Islet precursor cell (in vitro differentiated cells): ENCODE measurements at regions not wholly inside any gene's neighbourhood (a gene's known extent, or its start where the extent isn't known, plus 50 kb on each side); places are given as distances from the start of the nearest gene placed in this dataset.
"Not testable (repeated sequence)": the region's sequence is repeated elsewhere in the genome, so short reads cannot be mapped to it uniquely, and the experiment has no call there.

Source experiments
- DNase-seq: peaks from one replicate; pipeline ENCODE4 v3.0.0-alpha.2; 2018

DNA sequence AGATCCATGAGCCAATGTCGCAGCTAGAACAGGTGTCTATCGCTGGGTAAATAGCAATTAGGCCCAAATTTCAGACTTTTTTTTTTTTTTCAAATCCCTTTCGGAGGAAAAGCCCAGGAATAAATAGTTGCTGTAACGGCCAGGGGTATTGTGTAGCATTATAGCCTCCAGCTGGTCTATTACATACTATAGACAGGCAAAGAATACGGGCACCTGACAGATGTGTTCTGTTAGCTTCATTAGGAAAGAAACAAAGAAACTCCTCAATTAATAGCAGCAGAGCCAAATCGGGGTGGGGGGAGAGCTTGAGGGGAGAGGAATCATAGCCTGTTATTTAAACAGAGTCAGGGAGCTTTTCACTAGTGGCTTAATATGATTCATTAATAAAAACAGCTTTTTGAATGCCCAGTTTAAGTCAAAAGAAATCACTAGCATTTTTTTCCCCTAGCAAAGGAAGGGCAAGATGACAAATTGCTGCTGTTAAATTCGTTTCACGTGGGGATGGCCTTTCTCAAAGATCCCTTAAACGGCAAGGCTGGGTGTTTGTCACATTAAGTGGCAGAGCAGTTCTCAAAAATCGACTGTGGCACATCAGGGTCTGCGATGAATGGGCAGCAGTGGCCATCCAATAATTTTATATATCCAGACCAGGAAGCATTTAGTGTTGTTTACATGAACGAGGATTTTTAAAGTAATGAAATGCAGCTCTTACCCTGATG, 139.4 kb downstream of the ID4 start:
- DNase-seq, result no peak

- DNase-seq, result no peak
Observed at GRCh38 chr6:19979059-19979458, 141.9 kb downstream of the ID4 start.

DNA sequence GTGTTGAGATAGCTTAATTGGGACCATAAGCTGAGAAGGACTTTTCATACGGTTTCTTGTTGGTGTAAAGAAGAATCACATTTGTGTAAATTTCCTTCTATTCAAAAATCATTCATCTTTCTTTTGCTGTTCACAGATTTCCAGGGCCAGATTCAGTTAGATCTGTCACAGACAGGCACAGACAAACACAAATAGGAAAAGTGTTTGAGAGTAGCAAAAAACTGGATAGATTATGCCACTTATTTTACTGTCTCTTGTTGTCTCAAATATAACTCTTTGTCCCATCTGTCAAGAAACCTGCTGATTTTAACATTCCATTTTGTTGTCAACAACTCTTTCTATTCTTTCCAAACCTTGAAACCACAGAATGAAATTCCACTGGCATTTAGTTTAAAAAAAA, 142.8 kb downstream of the ID4 start:
- no peak for DNase-seq

DNA sequence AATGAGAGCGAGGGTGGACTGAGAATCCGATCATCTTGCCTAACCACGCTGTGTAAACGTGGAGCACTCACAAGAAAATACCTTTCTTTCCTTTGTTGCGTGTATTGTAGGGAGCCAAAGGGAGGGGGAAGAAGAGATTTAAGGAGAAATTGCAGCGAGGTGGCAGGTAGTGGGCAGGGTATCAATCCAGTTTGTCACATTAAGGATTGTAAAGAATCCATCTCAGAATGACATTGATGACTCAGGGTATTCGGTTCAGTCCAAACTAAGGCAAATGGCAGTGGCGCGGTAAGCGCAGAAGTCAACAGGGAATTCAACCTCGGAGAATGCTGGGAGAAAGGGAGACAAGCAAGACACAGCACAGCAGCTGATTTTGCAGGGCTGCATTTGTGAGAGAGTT, 146.2 kb downstream of the ID4 start:
- no peak for DNase-seq

GRCh38 chr6:19986691-19987438, 149.7 kb downstream of the ID4 start:
- no peak for DNase-seq

DNA sequence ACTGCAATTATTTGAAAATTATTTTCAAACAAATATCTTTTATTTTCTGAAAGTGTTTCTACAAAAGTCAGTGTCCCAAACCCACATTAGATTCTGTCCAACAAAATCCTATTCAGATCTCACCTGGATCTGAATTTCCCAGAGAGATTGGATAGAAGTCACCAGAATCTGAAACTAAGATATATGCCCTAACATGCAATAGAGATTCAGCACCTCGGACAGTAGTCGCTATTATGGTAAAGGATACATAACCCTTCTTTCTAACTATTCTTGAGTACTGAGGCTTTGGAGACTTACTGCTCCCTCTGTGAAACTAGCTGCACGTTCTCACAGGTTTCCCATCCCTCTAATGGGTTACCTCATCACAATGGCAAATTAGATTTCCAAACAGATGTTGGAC, 151.4 kb downstream of the ID4 start:
- peak; percentile 14 for DNase-seq

- peak; percentile 14 for DNase-seq
Observed at GRCh38 chr6:19991176-19991575, 154.0 kb downstream of the ID4 start.

- DNase-seq, result no peak
Observed at GRCh38 chr6:19994909-19995308, 157.7 kb downstream of the ID4 start.

DNA sequence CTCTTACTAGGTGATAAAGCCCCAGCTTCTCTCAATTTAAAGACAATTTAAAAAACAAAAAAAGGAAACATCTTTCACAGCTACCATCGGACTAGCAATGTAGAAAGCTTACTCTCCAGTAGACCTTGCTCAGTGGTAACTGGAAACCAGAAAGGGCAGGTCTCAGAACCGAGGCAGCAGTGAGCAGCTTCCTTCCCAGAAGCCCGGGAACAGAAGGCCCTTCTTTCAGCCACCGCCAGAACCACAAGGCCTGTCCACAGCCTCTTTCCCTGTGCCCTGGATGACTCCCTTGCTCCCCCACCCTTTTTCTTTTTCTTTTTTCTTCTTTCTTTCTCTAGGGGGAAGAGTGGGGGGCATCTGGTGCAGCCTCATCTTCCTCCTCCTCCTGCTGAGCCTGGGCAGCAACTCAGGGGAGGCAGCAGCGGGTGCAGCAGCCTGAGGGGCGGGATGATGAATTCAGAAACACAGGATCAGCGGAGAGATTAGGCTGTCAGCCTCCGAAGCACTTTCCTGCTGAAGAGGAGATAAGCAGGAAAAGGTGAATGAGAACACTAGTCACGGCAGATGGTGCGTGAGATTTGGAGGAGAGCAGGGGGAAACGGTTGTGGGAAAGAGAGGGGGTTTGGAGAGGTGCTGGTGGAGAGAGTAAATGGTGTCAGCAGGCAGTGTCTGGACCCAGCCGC, 158.5 kb downstream of the ID4 start:
- no peak for DNase-seq

- DNase-seq, result no peak
Observed at GRCh38 chr6:19997104-19997503, 159.9 kb downstream of the ID4 start.

- no peak for DNase-seq
Observed at GRCh38 chr6:19998541-19998940, 161.4 kb downstream of the ID4 start.

GRCh38 chr6:19999319-20000191, 162.4 kb downstream of the ID4 start:
- DNase-seq, result no peak

GRCh38 chr6:20001286-20001685, 164.1 kb downstream of the ID4 start:
- DNase-seq, result no peak

- DNase-seq, result no peak
Observed at GRCh38 chr6:20006037-20006436, 168.9 kb downstream of the ID4 start.

DNA sequence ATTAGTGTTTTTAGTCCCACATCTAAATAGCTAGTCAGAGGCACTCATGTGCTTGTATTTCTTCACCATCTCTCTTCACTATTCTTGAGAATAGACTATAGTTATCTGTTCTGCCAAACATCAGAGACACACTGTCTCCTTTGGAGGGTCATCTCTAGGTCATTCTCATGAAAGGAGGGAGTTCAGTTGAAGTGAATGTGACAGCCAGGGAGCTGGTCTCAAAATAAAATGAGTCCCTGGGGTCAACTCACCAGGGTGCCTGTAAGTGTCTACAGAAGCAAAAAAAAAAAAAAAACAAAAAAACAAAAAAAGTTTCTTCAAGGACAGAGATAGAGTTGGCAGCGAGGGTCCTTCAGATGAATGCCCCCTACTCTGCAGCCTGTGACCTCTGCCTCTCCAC, 171.0 kb downstream of the ID4 start:
- no peak for DNase-seq

DNA sequence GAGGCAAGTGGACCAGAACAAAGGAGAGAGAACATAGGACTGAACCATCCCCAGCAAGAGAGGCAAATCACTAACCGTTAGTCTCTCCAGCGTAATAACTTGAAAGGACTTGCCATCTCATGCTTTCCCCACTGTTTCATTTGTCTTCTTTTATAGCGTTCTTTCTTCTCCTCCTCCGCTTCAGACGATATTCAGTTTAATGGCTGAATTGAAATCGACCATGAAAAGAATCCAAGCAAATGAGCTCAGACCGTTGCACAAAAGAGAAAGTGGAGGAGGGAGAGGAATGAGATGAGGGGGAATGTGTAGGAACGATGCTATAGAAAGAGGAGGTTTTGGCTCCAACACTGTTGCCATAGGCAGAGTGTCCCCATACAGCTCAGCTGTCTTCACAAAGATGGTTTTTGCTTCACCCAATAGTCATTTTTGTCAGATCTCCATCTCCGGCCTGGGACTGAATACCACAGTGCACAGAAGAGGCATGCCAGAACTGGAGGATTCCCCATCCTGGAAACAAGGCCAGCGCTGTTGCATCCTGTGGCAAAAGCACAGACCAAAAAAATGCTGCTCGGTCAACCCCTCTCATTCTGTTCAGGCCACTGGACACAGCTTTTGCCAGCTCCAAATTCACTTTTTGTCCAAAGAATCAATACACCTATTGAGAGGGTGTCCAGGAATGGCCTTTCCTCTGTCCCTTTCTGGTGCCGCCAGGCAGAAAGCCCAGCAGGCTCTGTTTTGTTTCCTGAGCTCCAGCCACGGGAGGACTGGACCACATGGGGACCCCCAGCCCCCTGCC, 176.1 kb downstream of the ID4 start:
- no peak for DNase-seq

- no peak for DNase-seq
Observed at GRCh38 chr6:20014508-20014907, 177.3 kb downstream of the ID4 start.

DNA sequence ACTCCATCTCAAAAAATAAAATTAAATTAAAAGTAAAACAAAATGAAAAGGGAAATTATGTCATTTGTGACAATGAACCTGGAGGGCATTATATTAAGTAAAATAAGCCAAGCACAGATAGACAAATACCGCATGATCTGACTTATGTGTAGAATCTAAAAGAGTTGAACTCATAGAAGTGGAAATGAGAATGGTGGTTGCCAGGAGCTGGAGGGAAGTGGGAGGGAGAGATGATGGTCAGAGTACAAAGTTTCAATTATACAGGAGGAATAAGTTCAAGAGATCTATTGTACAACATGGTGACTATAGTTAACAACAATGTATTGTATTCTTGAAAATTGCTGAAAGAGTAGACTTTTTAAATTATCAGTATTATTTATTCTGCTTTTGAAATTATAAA, 183.4 kb downstream of the ID4 start:
- DNase-seq, result no peak

DNA sequence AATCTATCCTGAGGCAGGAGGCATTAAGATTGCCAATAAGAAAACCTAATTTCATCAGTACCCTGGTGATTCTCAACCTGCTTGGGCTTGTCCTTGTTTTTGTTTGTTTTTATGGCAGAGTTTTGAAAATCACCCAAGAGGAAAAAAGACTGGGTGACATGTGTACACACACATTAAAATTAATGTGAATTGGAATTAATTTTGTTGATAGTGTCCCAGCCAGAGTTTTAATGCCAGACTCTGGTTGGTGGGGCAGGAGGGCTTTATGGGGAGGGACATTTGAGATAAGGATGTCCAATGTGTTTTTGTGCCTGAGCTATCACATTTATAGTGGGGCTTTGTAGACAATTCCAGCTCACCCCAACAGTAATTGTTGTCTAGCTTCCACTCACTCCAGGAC, 184.6 kb downstream of the ID4 start:
- no peak for DNase-seq

GRCh38 chr6:20023549-20024315, 186.6 kb downstream of the ID4 start:
- DNase-seq, result not testable (repeated sequence)

DNA sequence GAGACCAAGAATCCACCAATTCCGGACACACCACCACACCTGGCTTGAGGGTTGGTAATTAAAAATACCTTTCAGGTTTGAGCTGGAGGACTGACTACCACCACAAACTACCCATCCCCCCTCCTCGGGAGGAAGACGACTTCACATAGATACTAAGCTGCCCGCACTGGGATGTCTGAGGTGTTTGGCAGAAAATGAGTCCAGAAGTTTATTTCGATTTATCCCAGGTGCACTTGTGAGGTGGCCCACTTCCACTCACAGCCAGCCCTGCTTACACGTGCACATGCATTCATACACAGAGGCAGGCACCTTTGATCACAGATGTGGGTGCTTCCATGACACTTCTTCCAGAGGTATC, 187.1 kb downstream of the ID4 start:
- no peak for DNase-seq

DNA sequence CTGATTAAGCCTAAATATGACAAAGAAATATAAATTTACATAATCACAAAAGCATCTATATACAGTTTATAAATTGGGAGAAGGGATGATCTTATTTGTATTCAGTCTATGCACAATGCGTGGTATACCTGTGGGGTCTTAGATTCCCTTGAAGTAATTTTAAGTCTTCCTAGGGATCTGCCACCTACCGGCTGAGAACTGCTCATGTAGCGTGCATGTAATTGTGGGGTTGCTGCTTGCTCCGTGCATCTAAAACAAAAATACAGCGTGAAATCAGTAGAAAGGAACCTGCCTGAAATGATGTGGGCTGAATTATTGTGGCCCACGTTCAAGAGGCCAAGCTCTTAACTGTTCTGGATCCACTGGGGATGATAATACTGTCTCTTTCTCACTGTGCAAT, 187.3 kb downstream of the MBOAT1 start:
- DNase-seq, result no peak
